Activated CD8-positive, alpha-beta T cell treated with anti-CD3 and anti-CD28 coated beads for 36 hours (primary cell): ENCODE measurements at regions not wholly inside any gene's neighbourhood (a gene's known extent, or its start where the extent isn't known, plus 50 kb on each side); places are given as distances from the start of the nearest gene placed in this dataset.

Source experiments
- ATAC-seq: fragments of 200-7000 bp; cut with Tn5 transposase; one replicate; pipeline ENCODE4 v1.10.0; 2021; ENCODE audit warnings: mild to moderate bottlenecking, moderate library complexity
- CTCF ChIA-PET: fragments of 350-600 bp; sonication (Branson Sonifier 250); formaldehyde crosslinking; loops from one replicate; lab custom pipeline; 2021; ENCODE audit warnings: antibody characterized with exemption; lab: Charles Lee
- POLR2A ChIA-PET: fragments of 350-600 bp; sonication (Branson Sonifier 250); formaldehyde crosslinking; loops from one replicate; lab custom pipeline; 2021; ENCODE audit warnings: antibody characterized with exemption; lab: Charles Lee
- DNase-seq: peaks from one replicate; pipeline ENCODE4 v3.0.0-alpha.2; 2020
- H3K27ac Mint-ChIP-seq: one replicate; pipeline ENCODE4 v1.8.0; 2021; ENCODE audit warnings: mild to moderate bottlenecking, mixed read lengths
- H3K27me3 Mint-ChIP-seq: one replicate; pipeline ENCODE4 v1.8.0; 2021; ENCODE audit warnings: mixed read lengths
- H3K36me3 Mint-ChIP-seq: one replicate; pipeline ENCODE4 v1.8.0; 2021; ENCODE audit warnings: low read depth, mixed read lengths
- H3K4me1 Mint-ChIP-seq: one replicate; pipeline ENCODE4 v1.8.0; 2021; ENCODE audit warnings: low read depth, mixed read lengths
- H3K4me3 Mint-ChIP-seq: one replicate; pipeline ENCODE4 v1.8.0; 2021; ENCODE audit warnings: mild to moderate bottlenecking, moderate library complexity, mixed read lengths
- H3K9me3 Mint-ChIP-seq: one replicate; pipeline ENCODE4 v1.8.0; 2021; ENCODE audit warnings: mixed read lengths
- intact Hi-C: fragments of 100-400 bp; cut with micrococcal nuclease; formaldehyde crosslinking; loops from one replicate; pipeline ENCODE4 v1.10.0; 2022
- TF ChIP-seq, protein P1 (sequence below): fragments of 200-600 bp; IDR thresholded peaks from one replicate; pipeline ENCODE4 v1.8.0; 2022; ENCODE audit warnings: antibody characterized with exemption, mild to moderate bottlenecking

DNA sequence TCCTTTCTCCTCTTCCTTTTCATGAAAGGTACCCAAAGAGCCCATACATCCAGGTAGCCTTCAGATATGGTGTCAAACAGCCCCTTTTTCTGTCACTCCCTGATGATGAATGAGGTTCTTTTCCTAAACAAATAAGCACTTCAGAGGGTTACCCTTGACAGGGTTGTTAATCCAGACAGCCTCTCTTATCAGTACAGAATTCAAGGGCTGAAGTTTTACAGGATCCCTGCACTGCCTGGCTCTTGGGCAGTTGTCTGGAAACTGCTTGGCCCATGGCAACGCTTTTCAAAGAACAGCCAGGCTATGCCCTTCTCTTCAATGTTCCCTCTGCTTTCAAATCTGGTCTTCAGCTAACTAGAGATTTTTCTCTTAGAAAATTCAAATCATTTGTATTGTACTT lies 352.6 kb upstream of the FAM241A start:
- Mint-ChIP-seq H3K4me1 (no peaks in the 10 kb centered on the region), H3K4me3 (no peak overlapping the region), H3K9me3 (no peaks in the 10 kb centered on the region), H3K27ac (no peak overlapping the region), H3K27me3 (no peaks in the 10 kb centered on the region), H3K36me3 (no peaks in the 10 kb centered on the region)
- DNase-seq (no peak), ATAC-seq (no peak)
- intact Hi-C loops: no loop called here
- POLR2A ChIA-PET: no interaction called here
- TF ChIP-seq, protein P1, sequence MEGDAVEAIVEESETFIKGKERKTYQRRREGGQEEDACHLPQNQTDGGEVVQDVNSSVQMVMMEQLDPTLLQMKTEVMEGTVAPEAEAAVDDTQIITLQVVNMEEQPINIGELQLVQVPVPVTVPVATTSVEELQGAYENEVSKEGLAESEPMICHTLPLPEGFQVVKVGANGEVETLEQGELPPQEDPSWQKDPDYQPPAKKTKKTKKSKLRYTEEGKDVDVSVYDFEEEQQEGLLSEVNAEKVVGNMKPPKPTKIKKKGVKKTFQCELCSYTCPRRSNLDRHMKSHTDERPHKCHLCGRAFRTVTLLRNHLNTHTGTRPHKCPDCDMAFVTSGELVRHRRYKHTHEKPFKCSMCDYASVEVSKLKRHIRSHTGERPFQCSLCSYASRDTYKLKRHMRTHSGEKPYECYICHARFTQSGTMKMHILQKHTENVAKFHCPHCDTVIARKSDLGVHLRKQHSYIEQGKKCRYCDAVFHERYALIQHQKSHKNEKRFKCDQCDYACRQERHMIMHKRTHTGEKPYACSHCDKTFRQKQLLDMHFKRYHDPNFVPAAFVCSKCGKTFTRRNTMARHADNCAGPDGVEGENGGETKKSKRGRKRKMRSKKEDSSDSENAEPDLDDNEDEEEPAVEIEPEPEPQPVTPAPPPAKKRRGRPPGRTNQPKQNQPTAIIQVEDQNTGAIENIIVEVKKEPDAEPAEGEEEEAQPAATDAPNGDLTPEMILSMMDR: no peak
- CTCF ChIA-PET: no interaction called here

DNA sequence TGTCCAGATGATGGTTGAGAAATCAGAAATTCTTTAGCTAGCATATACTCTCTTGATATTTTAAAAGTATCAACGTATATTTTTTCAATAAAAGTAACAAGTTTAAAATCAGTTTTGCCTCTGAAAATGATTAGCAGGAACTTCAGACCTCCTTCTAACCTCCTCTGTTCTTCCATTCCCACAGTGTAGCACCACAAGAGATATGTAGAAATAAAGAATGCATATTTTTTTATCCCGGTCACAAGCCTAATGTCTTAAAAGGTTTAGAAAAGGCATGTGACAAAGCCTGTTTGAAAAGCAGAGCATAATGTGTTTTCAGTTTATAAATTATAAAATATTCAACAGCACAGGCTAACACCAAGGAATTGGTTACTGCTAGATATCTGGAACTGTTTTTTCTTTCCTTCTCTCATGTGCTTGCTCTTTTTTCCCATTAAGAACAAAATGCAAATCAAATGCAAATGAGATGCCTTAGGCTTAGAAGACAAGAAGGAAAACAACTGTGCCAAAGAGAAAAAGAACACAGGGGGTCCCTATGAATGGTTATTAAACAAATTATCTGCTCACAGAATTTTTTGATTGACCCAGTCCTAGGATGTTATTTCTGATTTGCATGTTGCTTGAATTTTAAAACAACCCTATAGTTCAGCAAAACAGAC lies 351.7 kb upstream of the FAM241A start:
- no peak for ATAC-seq
- Mint-ChIP-seq H3K9me3 (peaks cover 2% of the 10 kb centered on the region), H3K36me3 (no peaks in the 10 kb centered on the region), H3K27me3 (no peaks in the 10 kb centered on the region), H3K4me3 (no peak overlapping the region), H3K4me1 (no peaks in the 10 kb centered on the region), H3K27ac (no peak overlapping the region)
- DNase-seq: no peak
- TF ChIP-seq, protein P1: no peak
- ChIA-PET CTCF (no interaction called here), POLR2A (no interaction called here)
- intact Hi-C loops: no loop called here

DNA sequence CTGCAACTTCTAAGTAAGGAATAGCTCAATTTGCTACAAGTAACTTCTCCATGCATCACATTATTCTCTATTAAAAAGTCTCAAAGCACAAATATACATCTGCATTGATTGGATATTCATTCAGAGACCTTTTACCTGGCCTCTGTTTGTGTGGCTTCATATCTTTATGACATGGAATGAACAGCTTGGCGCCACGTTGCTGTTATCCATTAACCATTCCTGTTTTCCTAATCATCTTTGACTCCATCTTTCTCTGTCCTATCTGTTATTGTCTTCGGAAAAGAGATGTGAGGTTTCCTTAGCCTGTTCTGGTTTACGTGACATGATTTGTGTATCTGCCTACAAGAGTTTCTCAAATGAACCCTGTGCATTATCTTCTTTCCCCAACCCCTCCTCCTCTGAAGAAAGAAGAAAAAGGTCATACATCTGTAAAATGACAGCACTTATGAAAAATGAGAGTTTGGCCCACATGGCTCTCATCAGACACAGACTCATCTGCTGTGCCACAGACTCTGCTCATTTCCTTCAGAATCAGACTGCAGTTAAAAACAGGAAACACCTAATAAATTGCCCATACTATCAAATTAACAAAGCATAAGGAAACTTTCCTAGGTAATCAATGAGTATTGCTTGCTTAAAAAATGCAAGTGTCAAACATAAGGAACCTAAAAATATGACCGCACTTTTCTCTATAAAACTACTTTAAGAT lies 347.6 kb upstream of the FAM241A start:
- no peak overlapping the region for H3K4me3 Mint-ChIP-seq
- ChIA-PET POLR2A (no interaction called here), CTCF (no interaction called here)
- TF ChIP-seq, protein P1: no peak
- no peaks in the 10 kb centered on the region for H3K4me1 Mint-ChIP-seq
- no peak overlapping the region for H3K27ac Mint-ChIP-seq
- ATAC-seq (no peak), DNase-seq (no peak)
- H3K9me3 Mint-ChIP-seq: peaks cover 2% of the 10 kb centered on the region
- intact Hi-C loops: no loop called here
- H3K27me3 Mint-ChIP-seq: no peaks in the 10 kb centered on the region
- H3K36me3 Mint-ChIP-seq: no peaks in the 10 kb centered on the region

DNA sequence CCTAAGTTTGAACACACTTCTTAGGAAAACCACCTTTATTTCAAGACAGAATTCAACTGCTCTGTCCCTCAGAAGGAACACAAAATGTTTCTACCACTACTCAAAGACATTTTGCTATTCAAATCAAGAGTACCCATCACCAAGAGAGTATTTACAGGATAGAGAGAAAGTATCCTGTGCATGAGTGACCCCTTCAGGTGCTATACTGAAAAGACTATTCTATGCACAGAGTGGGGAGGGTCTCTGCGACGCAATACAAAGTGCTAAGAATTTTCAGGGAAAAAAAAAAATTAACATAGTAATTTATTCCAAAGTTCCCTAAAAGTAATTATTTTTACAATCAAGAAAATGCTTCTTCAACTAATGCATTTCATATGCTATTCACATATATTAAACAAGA lies 346.4 kb upstream of the FAM241A start:
- ATAC-seq (no peak), DNase-seq (no peak)
- intact Hi-C loops: no loop called here
- TF ChIP-seq, protein P1: no peak
- Mint-ChIP-seq H3K27ac (no peak overlapping the region), H3K27me3 (no peaks in the 10 kb centered on the region), H3K9me3 (peaks cover 2% of the 10 kb centered on the region), H3K36me3 (no peaks in the 10 kb centered on the region), H3K4me3 (no peak overlapping the region), H3K4me1 (no peaks in the 10 kb centered on the region)
- CTCF ChIA-PET: no interaction called here
- POLR2A ChIA-PET: no interaction called here

DNA sequence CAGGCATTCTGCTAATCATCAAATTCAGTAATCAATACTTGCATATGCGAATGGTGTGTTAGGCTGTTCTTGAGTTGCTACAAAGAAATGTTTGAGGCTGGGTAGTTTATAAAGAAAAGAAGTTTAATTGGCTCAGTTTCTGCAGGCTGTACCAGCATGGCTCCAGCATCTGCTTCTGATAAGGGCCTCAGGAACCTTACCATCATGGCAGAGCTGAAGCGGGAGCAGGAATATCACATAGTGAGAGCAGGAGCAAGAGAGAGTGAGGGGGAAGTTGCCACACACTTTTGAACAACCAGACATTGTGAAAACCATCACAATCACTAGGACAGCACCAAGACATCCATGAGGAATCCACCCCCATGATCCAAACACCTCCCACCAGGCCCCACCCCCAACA lies 344.7 kb upstream of the FAM241A start:
- TF ChIP-seq, protein P1: no peak
- DNase-seq (no peak), ATAC-seq (no peak)
- Mint-ChIP-seq H3K4me1 (no peaks in the 10 kb centered on the region), H3K27ac (no peak overlapping the region), H3K4me3 (no peak overlapping the region), H3K9me3 (peaks cover 2% of the 10 kb centered on the region), H3K27me3 (no peaks in the 10 kb centered on the region), H3K36me3 (no peaks in the 10 kb centered on the region)
- CTCF ChIA-PET: no interaction called here
- POLR2A ChIA-PET: no interaction called here
- intact Hi-C loops: no loop called here
